Pancreas (tissue), 10 donors: ENCODE measurements at regions not wholly inside any gene's neighbourhood (a gene's known extent, or its start where the extent isn't known, plus 50 kb on each side); places are given as distances from the start of the nearest gene placed in this dataset.

Source experiments
- ATAC-seq, 4 donors: fragments of 200-7000 bp; cut with Tn5 transposase; one replicate each; pipeline versions ENCODE4 v1.8.0 to v1.9.1; 2020; ENCODE audit warnings: mild to moderate bottlenecking in 4 of 4, moderate library complexity in 4 of 4
- DNase-seq, 6 donors: peaks; one replicate each; pipeline ENCODE4 v3.0.0-alpha.2; 2020
- FAIRE-seq: peaks from 2 replicates; lab custom pipeline; 2012; peaks lifted over from hg19 to GRCh38; lab: Jason Lieb, UNC
- H3K27ac ChIP-seq, 4 donors: fragments of 200-600 bp; sonication (generic); 1 replicate in 3 of 4; 2 replicates in 1 of 4; pipeline versions ENCODE4 v1.5.0 to v1.8.0; 2020
- H3K27me3 ChIP-seq, 4 donors: fragments of 200-600 bp; one replicate each; pipeline ENCODE4 v1.8.0; 2021
- H3K36me3 ChIP-seq, 3 donors: fragments of 200-600 bp; sonication (generic) in 1 of 3; one replicate each; pipeline versions ENCODE4 v1.5.0 to v1.8.0; 2020 to 2021
- H3K4me1 ChIP-seq, 3 donors: fragments of 200-600 bp; one replicate each; pipeline ENCODE4 v1.8.0; 2021
- H3K4me3 ChIP-seq, 4 donors: fragments of 200-600 bp; sonication (generic) in 2 of 4; one replicate each; pipeline versions ENCODE4 v1.5.0 to v1.8.0; 2020 to 2021
- H3K9me3 ChIP-seq, 4 donors: fragments of 200-600 bp; one replicate each; pipeline ENCODE4 v1.8.0; 2021
- WGBS, 2 donors: extraction: QIAGEN DNeasy Blood & Tissue Kit; methylation state at CpG; one replicate each; pipeline ENCODE4 v1.1.7; 2013; 5-methylcytosine and 5-hydroxymethylcytosine counted together
- intact Hi-C, 3 donors: fragments of 100-400 bp; cut with DNase I; formaldehyde crosslinking; loops; one replicate each; pipeline versions ENCODE4 v1.11.1 to v1.14.2; 2022
- TF ChIP-seq, protein P1 (sequence below), 4 donors: fragments of 200-600 bp; sonication (generic) in 3 of 4; IDR thresholded peaks; one replicate each; pipeline versions ENCODE4 v1.5.0 to v1.8.0; 2021; ENCODE audit warnings: antibody characterized with exemption in 4 of 4
- donor health status: healthy with polysubstance abuse.
- donor health status: DM: no; HTN: no; CAD: no; lungs with moderate emphysema.
- donor health status: DM: no; HTN: no; CAD: no.
- donor health status: control.
- donor health status: control.
- donor health status: Bipolar disorder and iron deficiency.
- donor health status: DM: yes; HTN: yes; CAD: no.
- donor health status: DM: no; HTN: no; CAD: no.
- donor health status: DM: no; HTN: no; CAD: no.
- donor health status: DM: yes; HTN: yes; CAD: no.

DNA sequence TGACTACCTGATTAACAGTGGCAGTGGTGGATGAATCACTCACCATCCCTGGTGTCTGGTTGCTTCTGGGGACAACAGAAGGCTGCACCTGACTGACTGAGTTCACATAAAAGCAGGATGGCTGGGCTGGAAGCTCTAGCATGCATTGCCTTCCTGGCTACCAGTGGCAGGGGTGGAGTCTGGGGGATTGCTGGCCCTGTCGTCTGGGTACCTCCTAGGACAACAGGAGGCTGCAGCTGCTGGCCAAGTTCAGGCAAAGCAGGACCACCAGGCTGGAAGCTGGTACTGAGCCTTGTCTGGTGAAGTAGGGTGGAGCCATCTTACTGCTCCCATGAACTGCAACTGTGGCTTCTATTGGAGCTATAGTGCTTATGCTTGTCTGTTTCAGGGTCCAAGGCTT is 480.8 kb upstream of the CTNND2 start:
- WGBS, 2 donors = 21 to 35% methylated on average over 1 of the region's 1 CpG
- Histone ChIP-seq H3K4me3 (no peak overlapping the region), H3K27ac (no peak overlapping the region), H3K27me3 (no peaks in the 10 kb centered on the region), H3K4me1 (no peaks in the 10 kb centered on the region), H3K9me3 (no peaks in the 10 kb centered on the region), H3K36me3 (no peaks in the 10 kb centered on the region)
- TF ChIP-seq, protein P1, sequence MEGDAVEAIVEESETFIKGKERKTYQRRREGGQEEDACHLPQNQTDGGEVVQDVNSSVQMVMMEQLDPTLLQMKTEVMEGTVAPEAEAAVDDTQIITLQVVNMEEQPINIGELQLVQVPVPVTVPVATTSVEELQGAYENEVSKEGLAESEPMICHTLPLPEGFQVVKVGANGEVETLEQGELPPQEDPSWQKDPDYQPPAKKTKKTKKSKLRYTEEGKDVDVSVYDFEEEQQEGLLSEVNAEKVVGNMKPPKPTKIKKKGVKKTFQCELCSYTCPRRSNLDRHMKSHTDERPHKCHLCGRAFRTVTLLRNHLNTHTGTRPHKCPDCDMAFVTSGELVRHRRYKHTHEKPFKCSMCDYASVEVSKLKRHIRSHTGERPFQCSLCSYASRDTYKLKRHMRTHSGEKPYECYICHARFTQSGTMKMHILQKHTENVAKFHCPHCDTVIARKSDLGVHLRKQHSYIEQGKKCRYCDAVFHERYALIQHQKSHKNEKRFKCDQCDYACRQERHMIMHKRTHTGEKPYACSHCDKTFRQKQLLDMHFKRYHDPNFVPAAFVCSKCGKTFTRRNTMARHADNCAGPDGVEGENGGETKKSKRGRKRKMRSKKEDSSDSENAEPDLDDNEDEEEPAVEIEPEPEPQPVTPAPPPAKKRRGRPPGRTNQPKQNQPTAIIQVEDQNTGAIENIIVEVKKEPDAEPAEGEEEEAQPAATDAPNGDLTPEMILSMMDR (IDR thresholded peaks at IDR 0.05) = no peak
- no peak for FAIRE-seq
- no peak for ATAC-seq
- no peak for DNase-seq
- intact Hi-C loops = no loop called here

- ATAC-seq (no peak), FAIRE-seq (no peak), DNase-seq (no peak)
- TF ChIP-seq, protein P1 (IDR thresholded peaks at IDR 0.05) = no peak
- intact Hi-C loops = no loop called here
- Histone ChIP-seq H3K27ac (no peak overlapping the region), H3K36me3 (no peaks in the 10 kb centered on the region), H3K4me1 (no peaks in the 10 kb centered on the region), H3K4me3 (no peak overlapping the region), H3K27me3 (no peaks in the 10 kb centered on the region), H3K9me3 (no peaks in the 10 kb centered on the region)
- WGBS, 2 donors = 63 to 74% methylated on average over 5 of the region's 5 CpGs
These were observed 479.8 kb upstream of the CTNND2 start for GRCh38 chr5:12384005-12384404.

GRCh38 chr5:12367973-12368372 is 463.7 kb upstream of the CTNND2 start:
- TF ChIP-seq, protein P1 (IDR thresholded peaks at IDR 0.05) = no peak
- WGBS, 2 donors = 60 to 64% methylated on average over 4 of the region's 4 CpGs
- Histone ChIP-seq H3K4me3 (no peak overlapping the region), H3K36me3 (no peaks in the 10 kb centered on the region), H3K27me3 (no peaks in the 10 kb centered on the region), H3K4me1 (no peaks in the 10 kb centered on the region), H3K27ac (no peak overlapping the region), H3K9me3 (no peaks in the 10 kb centered on the region)
- no peak for ATAC-seq
- no peak for DNase-seq
- intact Hi-C loops = no loop called here
- FAIRE-seq = no peak

DNA sequence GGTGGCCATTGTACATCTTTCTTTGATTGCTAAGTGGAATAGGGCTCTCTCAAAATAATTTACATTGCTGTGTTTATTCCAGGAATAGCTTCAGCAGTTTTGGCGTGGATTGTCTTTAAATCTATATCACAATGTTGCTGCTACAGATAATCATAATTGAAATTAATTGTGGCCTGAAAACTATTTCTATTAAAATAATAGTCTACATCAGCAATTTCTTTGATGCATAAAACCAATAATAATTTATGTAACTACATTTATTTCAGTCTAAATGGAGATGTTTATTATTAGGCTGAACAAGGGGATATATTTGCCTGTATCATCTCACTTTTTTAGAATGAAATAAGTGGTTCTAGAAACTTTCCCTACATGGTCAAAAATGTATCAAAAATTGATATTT is 456.0 kb upstream of the CTNND2 start:
- TF ChIP-seq, protein P1 (IDR thresholded peaks at IDR 0.05) = no peak
- 65 to 95% methylated on average over 1 of the region's 1 CpG for WGBS, 2 donors
- DNase-seq (no peak), ATAC-seq (no peak), FAIRE-seq (no peak)
- Histone ChIP-seq H3K9me3 (peaks cover 0 to 3% (median 0%) of the 10 kb centered on the region in 4 donors), H3K4me1 (no peaks in the 10 kb centered on the region), H3K27ac (no peak overlapping the region), H3K4me3 (no peak overlapping the region), H3K36me3 (no peaks in the 10 kb centered on the region), H3K27me3 (no peaks in the 10 kb centered on the region)
- intact Hi-C loops = no loop called here

- TF ChIP-seq, protein P1 (IDR thresholded peaks at IDR 0.05) = no peak
- Histone ChIP-seq H3K36me3 (no peaks in the 10 kb centered on the region), H3K4me3 (no peak overlapping the region), H3K27ac (no peak overlapping the region), H3K27me3 (no peaks in the 10 kb centered on the region), H3K9me3 (peaks cover 0 to 3% (median 0%) of the 10 kb centered on the region in 4 donors), H3K4me1 (no peaks in the 10 kb centered on the region)
- 17 to 21% methylated on average over 6 of the region's 6 CpGs for WGBS, 2 donors
- FAIRE-seq = no peak
- intact Hi-C loops = no loop called here
- DNase-seq = no peak
- ATAC-seq = no peak
These were observed 454.3 kb upstream of the CTNND2 start for GRCh38 chr5:12358371-12359090.
